ENCODE measurements at regions not wholly inside any gene's neighbourhood (a gene's known extent, or its start where the extent isn't known, plus 50 kb on each side); places are given as distances from the start of the nearest gene placed in this dataset.

DNA sequence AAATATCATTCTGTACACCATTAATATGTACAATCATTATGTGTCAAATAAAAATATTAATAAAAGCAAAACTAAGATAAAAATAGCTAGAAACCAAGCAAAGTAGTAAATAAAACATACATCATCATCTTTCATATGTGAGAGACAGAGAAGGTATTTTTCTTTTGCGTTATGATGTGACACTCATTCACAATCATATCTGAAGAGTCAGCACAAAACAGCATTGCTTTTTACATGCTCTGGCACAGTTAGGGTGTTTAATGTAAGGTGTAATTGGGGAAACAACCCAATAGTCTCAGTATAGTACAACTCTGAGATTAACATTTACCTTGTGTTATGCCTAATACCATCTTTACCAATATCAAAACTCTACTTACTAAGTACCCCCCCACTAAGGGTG lies 376.6 kb downstream of the TMA16 start:
- TF ChIP-seq, protein P1, sequence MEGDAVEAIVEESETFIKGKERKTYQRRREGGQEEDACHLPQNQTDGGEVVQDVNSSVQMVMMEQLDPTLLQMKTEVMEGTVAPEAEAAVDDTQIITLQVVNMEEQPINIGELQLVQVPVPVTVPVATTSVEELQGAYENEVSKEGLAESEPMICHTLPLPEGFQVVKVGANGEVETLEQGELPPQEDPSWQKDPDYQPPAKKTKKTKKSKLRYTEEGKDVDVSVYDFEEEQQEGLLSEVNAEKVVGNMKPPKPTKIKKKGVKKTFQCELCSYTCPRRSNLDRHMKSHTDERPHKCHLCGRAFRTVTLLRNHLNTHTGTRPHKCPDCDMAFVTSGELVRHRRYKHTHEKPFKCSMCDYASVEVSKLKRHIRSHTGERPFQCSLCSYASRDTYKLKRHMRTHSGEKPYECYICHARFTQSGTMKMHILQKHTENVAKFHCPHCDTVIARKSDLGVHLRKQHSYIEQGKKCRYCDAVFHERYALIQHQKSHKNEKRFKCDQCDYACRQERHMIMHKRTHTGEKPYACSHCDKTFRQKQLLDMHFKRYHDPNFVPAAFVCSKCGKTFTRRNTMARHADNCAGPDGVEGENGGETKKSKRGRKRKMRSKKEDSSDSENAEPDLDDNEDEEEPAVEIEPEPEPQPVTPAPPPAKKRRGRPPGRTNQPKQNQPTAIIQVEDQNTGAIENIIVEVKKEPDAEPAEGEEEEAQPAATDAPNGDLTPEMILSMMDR (IDR thresholded peaks at IDR 0.05; ENCODE audit: control extremely low read depth in 1 of 3, insufficient read depth in 1 of 3, low read depth in 1 of 3, low read length in 3 of 3) = no peak
- no peak for TF ChIP-seq BRCA1 (IDR thresholded peaks at IDR 0.05; ENCODE audit: low read depth, low read length)
- no peak for TF ChIP-seq TCF12 (IDR thresholded peaks at IDR 0.05; ENCODE audit: low read depth, low read length)
- TF ChIP-seq HDAC6 (IDR thresholded peaks at IDR 0.05; ENCODE audit: low read depth, low read length) = no peak
- TF ChIP-seq, protein P2, sequence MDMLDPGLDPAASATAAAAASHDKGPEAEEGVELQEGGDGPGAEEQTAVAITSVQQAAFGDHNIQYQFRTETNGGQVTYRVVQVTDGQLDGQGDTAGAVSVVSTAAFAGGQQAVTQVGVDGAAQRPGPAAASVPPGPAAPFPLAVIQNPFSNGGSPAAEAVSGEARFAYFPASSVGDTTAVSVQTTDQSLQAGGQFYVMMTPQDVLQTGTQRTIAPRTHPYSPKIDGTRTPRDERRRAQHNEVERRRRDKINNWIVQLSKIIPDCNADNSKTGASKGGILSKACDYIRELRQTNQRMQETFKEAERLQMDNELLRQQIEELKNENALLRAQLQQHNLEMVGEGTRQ (IDR thresholded peaks at IDR 0.05; ENCODE audit: low read length) = no peak
- no peak for TF ChIP-seq TAF7 (optimal IDR thresholded peaks at IDR 0.05; ENCODE audit: borderline replicate concordance, low read depth, low read length)
- no peak for TF ChIP-seq POLR2AphosphoS5 (IDR thresholded peaks at IDR 0.05; ENCODE audit: low read depth, low read length)
- no peak for TF ChIP-seq POLR2A (IDR thresholded peaks at IDR 0.05; ENCODE audit: control extremely low read depth in 1 of 2, low read depth in 2 of 2, low read length in 2 of 2)
- no peak for TF ChIP-seq HDAC2 (IDR thresholded peaks at IDR 0.05; ENCODE audit: borderline replicate concordance in 1 of 2, low read depth in 2 of 2, low read length in 2 of 2)

Data from H1 (cell line).